ENCODE measurements at regions not wholly inside any gene's neighbourhood (a gene's known extent, or its start where the extent isn't known, plus 50 kb on each side); places are given as distances from the start of the nearest gene placed in this dataset.

GRCh38 chr11:37616291-37616690 lies 1018.3 kb upstream of the RAG2 start:
- H3K4me3 ChIP-seq (replicated peaks in 1 of 2; ENCODE audit: low read depth in 1 of 2, low read length in 2 of 2): no peak overlapping the region
- RAD21 ChIA-PET (ENCODE audit: low non-redundant PET in 1 of 2, low total read pairs in 2 of 2, uncharacterized antibody in 2 of 2, unreplicated experiment in 2 of 2): no interaction called here
- ATAC-seq (no peak), DNase-seq (ENCODE audit: low read depth, low spot score) (no peak)
- no peaks in the 10 kb centered on the region for H3K9me2 ChIP-seq (ENCODE audit: insufficient read depth)
- H3K27ac ChIP-seq (ENCODE audit: low read depth, low read length): no peak overlapping the region
- H3K27me3 ChIP-seq (ENCODE audit: insufficient read depth, low read length): no peaks in the 10 kb centered on the region
- no peak overlapping the region for H3K4me2 ChIP-seq (ENCODE audit: low read length)
- H3K9ac ChIP-seq (ENCODE audit: low read length): no peak overlapping the region
- no peak overlapping the region for H2AFZ ChIP-seq (ENCODE audit: low read depth, low read length, poor library complexity, severe bottlenecking)
- no peaks in the 10 kb centered on the region for H3K4me1 ChIP-seq (ENCODE audit: control insufficient read depth in 1 of 2, insufficient read depth in 2 of 2, low read length in 2 of 2)
- no peaks in the 10 kb centered on the region for H3K79me2 ChIP-seq (ENCODE audit: insufficient read depth, low read length)
- intact Hi-C loops (cut with micrococcal nuclease): no loop called here
- CTCF ChIA-PET: no interaction called here
- BruUV-seq (replicated peaks): no TSS peak
- H3K9me3 ChIP-seq (ENCODE audit: control insufficient read depth in 1 of 2, insufficient read depth in 1 of 2, low read depth in 1 of 2, low read length in 2 of 2): peaks cover 5 to 13% of the 10 kb centered on the region in 2 experiments; a peak in 3 of 4 replicates
- H4K20me1 ChIP-seq (ENCODE audit: insufficient read depth): no peaks in the 10 kb centered on the region
- H3K36me3 ChIP-seq (ENCODE audit: control insufficient read depth in 1 of 2, insufficient read depth in 2 of 2, low read length in 2 of 2): no peaks in the 10 kb centered on the region
- TF ChIP-seq RAD21 (IDR thresholded peaks at IDR 0.05; ENCODE audit: low read depth) (no peak), CTCF (IDR thresholded peaks at IDR 0.05 in 2 of 3, conservative IDR thresholded peaks at IDR 0.05 in 1 of 3; ENCODE audit: borderline replicate concordance in 1 of 3, insufficient read depth in 1 of 3, low read depth in 2 of 3, low read length in 2 of 3) (no peak), EZH2 (IDR thresholded peaks at IDR 0.05) (no peak), POLR2AphosphoS5 (IDR thresholded peaks at IDR 0.05; ENCODE audit: low read depth, low read length) (no peak), POLR2A (IDR thresholded peaks at IDR 0.05; ENCODE audit: borderline replicate concordance, extremely low read depth, insufficient read depth, insufficient read length) (no peak), ELF1 (IDR thresholded peaks at IDR 0.05; ENCODE audit: borderline replicate concordance, low read depth) (no peak), YY1 (IDR thresholded peaks at IDR 0.05; ENCODE audit: extremely low read depth, insufficient replicate concordance, low read depth, low read length) (no peak), CEBPB (IDR thresholded peaks at IDR 0.05; ENCODE audit: low read depth) (no peak), ATF3 (IDR thresholded peaks at IDR 0.05) (no peak), JUND (IDR thresholded peaks at IDR 0.05) (no peak), ZNF274 (IDR thresholded peaks at IDR 0.05; ENCODE audit: low read depth, low read length) (no peak)
- POLR2A ChIA-PET: no interaction called here
